Thyroid gland (tissue), 4 donors: ENCODE measurements at regions not wholly inside any gene's neighbourhood (a gene's known extent, or its start where the extent isn't known, plus 50 kb on each side); places are given as distances from the start of the nearest gene placed in this dataset.

Experiments used
- POLR2A ChIP-seq, 2 donors: fragments of 450-650 bp; IDR thresholded peaks; one replicate each; pipeline ENCODE4 v1.6.1; 2017; ENCODE audit warnings: antibody characterized with exemption in 2 of 2, mild to moderate bottlenecking in 2 of 2, moderate library complexity in 1 of 2
- TF ChIP-seq, protein P1 (sequence below), 6 experiments: fragments of 200-600 bp in 3 of 6; fragments of 450-650 bp in 3 of 6; sonication (generic) in 3 of 6; IDR thresholded peaks; one replicate each; pipeline ENCODE4 v1.5.1; 2016 to 2019; ENCODE audit warnings: antibody characterized with exemption in 6 of 6, mild to moderate bottlenecking in 2 of 6, inconsistent platforms in 1 of 6, moderate library complexity in 1 of 6

DNA sequence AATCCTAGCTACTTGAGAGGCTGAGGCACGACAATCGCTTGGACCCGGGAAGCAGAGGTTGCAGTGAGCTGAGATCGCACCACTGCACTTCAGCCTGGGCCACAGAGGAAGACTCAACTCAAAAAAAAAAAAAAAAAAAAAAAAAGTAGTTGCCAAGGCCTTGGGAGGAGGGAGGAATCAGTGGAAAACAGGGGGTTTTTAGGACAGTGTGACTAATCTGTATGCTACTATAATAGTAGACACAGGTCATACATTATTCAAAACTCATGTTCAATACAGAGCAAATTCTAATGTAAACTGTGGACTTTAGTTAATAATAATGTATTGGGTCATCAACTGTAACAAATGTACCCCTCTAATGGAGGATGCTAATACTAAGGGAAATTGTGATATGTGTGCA, 51.7 kb upstream of the CTPS1 start:
- TF ChIP-seq, protein P1, sequence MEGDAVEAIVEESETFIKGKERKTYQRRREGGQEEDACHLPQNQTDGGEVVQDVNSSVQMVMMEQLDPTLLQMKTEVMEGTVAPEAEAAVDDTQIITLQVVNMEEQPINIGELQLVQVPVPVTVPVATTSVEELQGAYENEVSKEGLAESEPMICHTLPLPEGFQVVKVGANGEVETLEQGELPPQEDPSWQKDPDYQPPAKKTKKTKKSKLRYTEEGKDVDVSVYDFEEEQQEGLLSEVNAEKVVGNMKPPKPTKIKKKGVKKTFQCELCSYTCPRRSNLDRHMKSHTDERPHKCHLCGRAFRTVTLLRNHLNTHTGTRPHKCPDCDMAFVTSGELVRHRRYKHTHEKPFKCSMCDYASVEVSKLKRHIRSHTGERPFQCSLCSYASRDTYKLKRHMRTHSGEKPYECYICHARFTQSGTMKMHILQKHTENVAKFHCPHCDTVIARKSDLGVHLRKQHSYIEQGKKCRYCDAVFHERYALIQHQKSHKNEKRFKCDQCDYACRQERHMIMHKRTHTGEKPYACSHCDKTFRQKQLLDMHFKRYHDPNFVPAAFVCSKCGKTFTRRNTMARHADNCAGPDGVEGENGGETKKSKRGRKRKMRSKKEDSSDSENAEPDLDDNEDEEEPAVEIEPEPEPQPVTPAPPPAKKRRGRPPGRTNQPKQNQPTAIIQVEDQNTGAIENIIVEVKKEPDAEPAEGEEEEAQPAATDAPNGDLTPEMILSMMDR (IDR thresholded peaks at IDR 0.05), result no peak
- no peak for TF ChIP-seq POLR2A (IDR thresholded peaks at IDR 0.05)
